ENCODE measurements at regions not wholly inside any gene's neighbourhood (a gene's known extent, or its start where the extent isn't known, plus 50 kb on each side); places are given as distances from the start of the nearest gene placed in this dataset.

DNA sequence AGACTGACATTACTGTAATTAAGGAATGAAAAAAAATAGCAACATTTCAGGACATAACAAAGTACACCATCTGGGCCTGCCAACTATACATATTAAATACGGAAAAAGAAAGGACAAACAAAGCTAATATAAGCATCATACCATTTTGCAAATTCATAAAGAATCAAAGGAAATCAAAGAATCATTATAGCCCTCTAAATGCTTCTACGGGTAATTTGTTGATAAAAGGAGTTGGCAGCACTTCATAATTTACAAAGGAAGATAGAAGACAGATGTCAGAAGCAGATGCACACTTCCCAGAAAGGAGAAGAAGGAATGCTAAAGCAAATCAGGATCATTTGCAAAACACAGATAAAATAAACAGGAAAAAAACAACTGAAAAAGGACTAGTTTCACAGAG lies 1757.3 kb downstream of the PCDH7 start:
- no peaks in the 10 kb centered on the region for H3K27me3 ChIP-seq (replicated peaks; ENCODE audit: control insufficient read depth, insufficient read depth, low read length)
- no peak for DNase-seq (ENCODE audit: extremely low read depth, insufficient read length)
- no peak overlapping the region for H3K4me3 ChIP-seq (replicated peaks; ENCODE audit: low read depth, low read length)
- H3K36me3 ChIP-seq (ENCODE audit: control insufficient read depth, insufficient read depth, low read length) = no peaks in the 10 kb centered on the region
- TF ChIP-seq, protein P1, sequence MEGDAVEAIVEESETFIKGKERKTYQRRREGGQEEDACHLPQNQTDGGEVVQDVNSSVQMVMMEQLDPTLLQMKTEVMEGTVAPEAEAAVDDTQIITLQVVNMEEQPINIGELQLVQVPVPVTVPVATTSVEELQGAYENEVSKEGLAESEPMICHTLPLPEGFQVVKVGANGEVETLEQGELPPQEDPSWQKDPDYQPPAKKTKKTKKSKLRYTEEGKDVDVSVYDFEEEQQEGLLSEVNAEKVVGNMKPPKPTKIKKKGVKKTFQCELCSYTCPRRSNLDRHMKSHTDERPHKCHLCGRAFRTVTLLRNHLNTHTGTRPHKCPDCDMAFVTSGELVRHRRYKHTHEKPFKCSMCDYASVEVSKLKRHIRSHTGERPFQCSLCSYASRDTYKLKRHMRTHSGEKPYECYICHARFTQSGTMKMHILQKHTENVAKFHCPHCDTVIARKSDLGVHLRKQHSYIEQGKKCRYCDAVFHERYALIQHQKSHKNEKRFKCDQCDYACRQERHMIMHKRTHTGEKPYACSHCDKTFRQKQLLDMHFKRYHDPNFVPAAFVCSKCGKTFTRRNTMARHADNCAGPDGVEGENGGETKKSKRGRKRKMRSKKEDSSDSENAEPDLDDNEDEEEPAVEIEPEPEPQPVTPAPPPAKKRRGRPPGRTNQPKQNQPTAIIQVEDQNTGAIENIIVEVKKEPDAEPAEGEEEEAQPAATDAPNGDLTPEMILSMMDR (IDR thresholded peaks at IDR 0.05; ENCODE audit: insufficient read depth, low read length, poor library complexity, severe bottlenecking) = no peak

DNA sequence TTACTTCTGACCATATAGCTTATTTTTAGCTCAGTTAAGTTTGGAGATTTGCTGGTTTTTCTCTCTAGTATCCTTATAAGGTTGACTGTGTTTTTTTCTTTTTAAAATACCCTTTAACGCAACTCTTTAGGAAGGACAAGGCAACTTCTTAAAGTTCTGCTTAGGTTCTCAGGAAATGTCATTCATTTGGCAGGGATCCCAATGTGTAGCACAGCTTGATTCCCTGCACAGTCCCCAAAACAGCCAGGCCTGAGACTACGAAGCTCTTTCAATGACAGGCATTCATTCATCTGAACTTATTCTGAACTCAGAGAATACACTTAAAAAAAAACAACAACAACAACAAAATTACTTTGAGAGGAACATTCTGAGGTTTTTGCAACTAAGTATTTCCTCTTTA lies 1765.8 kb downstream of the PCDH7 start:
- DNase-seq (ENCODE audit: extremely low read depth, insufficient read length) = no peak
- Histone ChIP-seq H3K4me3 (replicated peaks; ENCODE audit: low read depth, low read length) (no peak overlapping the region), H3K27me3 (replicated peaks; ENCODE audit: control insufficient read depth, insufficient read depth, low read length) (no peaks in the 10 kb centered on the region), H3K36me3 (ENCODE audit: control insufficient read depth, insufficient read depth, low read length) (no peaks in the 10 kb centered on the region)
- TF ChIP-seq, protein P1 (IDR thresholded peaks at IDR 0.05; ENCODE audit: insufficient read depth, low read length, poor library complexity, severe bottlenecking) = no peak

DNA sequence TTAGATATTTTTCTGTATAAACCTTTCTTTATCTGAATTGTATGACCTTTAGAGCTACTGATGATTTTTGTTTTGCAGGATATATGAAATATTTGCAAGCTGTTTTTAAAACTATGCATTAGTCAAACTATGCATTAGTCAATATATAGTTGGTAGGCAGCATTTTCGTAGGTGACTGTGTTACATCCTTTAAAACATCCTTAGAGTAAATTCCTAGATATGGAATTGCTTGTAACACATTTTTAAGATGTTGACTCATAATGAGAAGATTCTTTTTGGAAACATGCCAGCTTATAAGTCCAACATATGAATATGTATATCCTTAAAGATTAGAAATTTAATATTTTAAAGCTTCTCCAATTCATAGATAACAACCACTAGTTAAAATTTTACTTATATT lies 1768.5 kb downstream of the PCDH7 start:
- Histone ChIP-seq H3K4me3 (replicated peaks; ENCODE audit: low read depth, low read length) (no peak overlapping the region), H3K36me3 (ENCODE audit: control insufficient read depth, insufficient read depth, low read length) (no peaks in the 10 kb centered on the region), H3K27me3 (replicated peaks; ENCODE audit: control insufficient read depth, insufficient read depth, low read length) (no peaks in the 10 kb centered on the region)
- DNase-seq (ENCODE audit: extremely low read depth, insufficient read length) = no peak
- TF ChIP-seq, protein P1 (IDR thresholded peaks at IDR 0.05; ENCODE audit: insufficient read depth, low read length, poor library complexity, severe bottlenecking) = no peak

DNA sequence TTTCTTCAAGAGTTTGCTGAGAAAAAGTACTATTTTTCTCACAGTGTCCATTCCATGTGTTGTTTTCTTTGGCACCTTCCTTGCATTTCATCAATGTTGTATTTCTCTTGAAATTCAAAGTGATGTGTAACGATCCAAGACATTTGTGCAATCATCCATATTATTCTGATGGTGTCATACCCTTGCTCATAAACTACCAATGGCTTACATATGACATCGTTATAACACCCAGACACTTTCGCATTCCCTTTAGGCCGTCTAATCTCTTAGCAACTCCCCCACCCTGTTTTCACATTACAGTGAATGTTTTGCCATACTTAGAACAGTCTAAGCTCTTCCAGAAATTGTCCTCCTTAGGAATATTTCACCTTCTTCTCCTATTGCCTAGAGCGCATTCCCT lies 1779.0 kb downstream of the PCDH7 start:
- Histone ChIP-seq H3K4me3 (replicated peaks; ENCODE audit: low read depth, low read length) (no peak overlapping the region), H3K36me3 (ENCODE audit: control insufficient read depth, insufficient read depth, low read length) (no peaks in the 10 kb centered on the region), H3K27me3 (replicated peaks; ENCODE audit: control insufficient read depth, insufficient read depth, low read length) (no peaks in the 10 kb centered on the region)
- TF ChIP-seq, protein P1 (IDR thresholded peaks at IDR 0.05; ENCODE audit: insufficient read depth, low read length, poor library complexity, severe bottlenecking) = no peak
- DNase-seq (ENCODE audit: extremely low read depth, insufficient read length) = no peak

DNA sequence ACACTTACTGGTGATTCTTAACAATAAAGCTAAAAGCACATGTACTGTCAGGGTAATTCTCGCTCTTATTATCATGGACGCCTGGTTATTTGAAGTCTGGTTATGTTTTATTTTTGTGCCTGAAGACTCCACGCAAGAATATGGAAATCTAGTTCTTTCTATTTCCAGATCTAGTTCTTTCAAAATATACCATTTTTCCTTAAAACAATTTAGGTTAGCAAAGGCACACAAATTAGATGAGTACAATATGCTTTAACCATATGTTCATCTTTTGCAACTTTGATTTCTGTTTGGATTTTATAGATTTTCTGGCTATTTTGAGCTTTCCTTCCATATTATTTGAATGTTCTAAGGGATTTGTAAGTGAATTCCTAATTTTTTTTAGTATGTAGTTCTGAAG lies 1783.1 kb downstream of the PCDH7 start:
- no peaks in the 10 kb centered on the region for H3K36me3 ChIP-seq (ENCODE audit: control insufficient read depth, insufficient read depth, low read length)
- TF ChIP-seq, protein P1 (IDR thresholded peaks at IDR 0.05; ENCODE audit: insufficient read depth, low read length, poor library complexity, severe bottlenecking) = no peak
- H3K27me3 ChIP-seq (replicated peaks; ENCODE audit: control insufficient read depth, insufficient read depth, low read length) = no peaks in the 10 kb centered on the region
- DNase-seq (ENCODE audit: extremely low read depth, insufficient read length) = no peak
- no peak overlapping the region for H3K4me3 ChIP-seq (replicated peaks; ENCODE audit: low read depth, low read length)

DNA sequence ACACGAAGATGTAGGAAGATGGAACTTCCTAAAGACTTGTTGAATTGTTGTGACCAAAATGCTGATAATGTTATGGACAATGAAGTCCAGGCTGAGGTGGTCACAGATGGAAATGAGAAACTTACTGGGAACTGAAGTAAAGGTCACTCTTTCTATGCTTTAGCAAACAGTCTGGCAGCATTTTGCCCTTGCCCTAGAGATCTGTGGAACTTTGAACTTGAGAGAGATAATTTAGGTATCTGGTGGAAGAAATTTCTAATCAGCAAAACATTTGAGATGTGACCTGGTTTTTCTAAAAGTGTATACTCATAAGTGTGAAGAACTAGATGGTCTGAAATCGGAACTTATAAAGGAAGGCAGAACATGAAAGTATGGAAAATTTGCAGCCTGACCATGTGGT lies 1785.9 kb downstream of the PCDH7 start:
- H3K36me3 ChIP-seq (ENCODE audit: control insufficient read depth, insufficient read depth, low read length) = no peaks in the 10 kb centered on the region
- DNase-seq (ENCODE audit: extremely low read depth, insufficient read length) = no peak
- no peaks in the 10 kb centered on the region for H3K27me3 ChIP-seq (replicated peaks; ENCODE audit: control insufficient read depth, insufficient read depth, low read length)
- H3K4me3 ChIP-seq (replicated peaks; ENCODE audit: low read depth, low read length) = no peak overlapping the region
- TF ChIP-seq, protein P1 (IDR thresholded peaks at IDR 0.05; ENCODE audit: insufficient read depth, low read length, poor library complexity, severe bottlenecking) = no peak
